DOHH2 (cell line): ENCODE measurements at regions not wholly inside any gene's neighbourhood (a gene's known extent, or its start where the extent isn't known, plus 50 kb on each side); places are given as distances from the start of the nearest gene placed in this dataset.

Experiments used
- CTCF ChIP-seq: fragments of 200-600 bp; sonication (generic); IDR thresholded peaks from one replicate; pipeline ENCODE4 v1.5.1; 2014; ENCODE audit warnings: antibody characterized with exemption, mild to moderate bottlenecking, low read depth, low read length; ENCODE audit not compliant: poor library complexity, severe bottlenecking
- EZH2phosphoT487 ChIP-seq: fragments of 200-600 bp; sonication (generic); IDR thresholded peaks from 2 replicates; pipeline ENCODE4 v1.6.1; 2017; ENCODE audit warnings: borderline replicate concordance, mild to moderate bottlenecking, antibody characterized with exemption, low read length, moderate library complexity, mixed read lengths

DNA sequence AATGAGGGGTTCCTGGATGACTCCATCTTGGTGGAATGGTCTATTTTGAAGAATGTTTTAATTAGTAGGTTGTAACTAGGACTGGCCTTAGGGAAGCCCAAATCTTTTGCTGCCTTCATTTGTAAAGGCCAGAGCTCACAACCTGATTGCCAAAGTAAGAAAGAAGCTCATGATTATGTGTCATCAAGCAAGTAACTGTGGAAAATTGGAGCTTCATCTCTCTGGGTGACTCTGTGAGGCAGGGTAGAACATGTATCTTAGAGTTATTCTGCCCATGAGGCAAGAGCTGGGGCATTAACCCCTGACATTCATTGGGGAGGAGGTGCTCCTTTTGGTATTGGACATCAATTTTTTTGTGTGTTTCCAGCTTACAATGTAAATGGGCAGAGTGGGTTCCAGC lies 273.9 kb upstream of the JAG1 start:
- TF ChIP-seq CTCF: no peak
- TF ChIP-seq EZH2phosphoT487: no peak
